Body of pancreas (tissue), 4 donors: ENCODE measurements at regions not wholly inside any gene's neighbourhood (a gene's known extent, or its start where the extent isn't known, plus 50 kb on each side); places are given as distances from the start of the nearest gene placed in this dataset.

Source experiments
- ATAC-seq: fragments of 150-250 bp; one replicate; pipeline ENCODE4 v1.9.1; 2016
- DNase-seq, 4 donors: peaks; one replicate each; pipeline ENCODE4 v3.0.0-alpha.2; 2019
- H3K27ac ChIP-seq, 4 donors: fragments of 200-600 bp; sonication (generic); 1 replicate in 3 of 4; 2 replicates in 1 of 4; pipeline versions ENCODE4 v1.5.1 to v1.6.1; 2016 to 2019; ENCODE audit warnings: mild to moderate bottlenecking in 1 of 4, mixed read lengths in 1 of 4, moderate library complexity in 1 of 4
- H3K27me3 ChIP-seq, 2 donors: fragments of 200-600 bp; sonication (generic); one replicate each; pipeline ENCODE4 v1.6.0; 2016; ENCODE audit warnings: mild to moderate bottlenecking in 1 of 2
- H3K36me3 ChIP-seq, 2 donors: fragments of 200-600 bp; sonication (generic); replicated peaks in 1 of 2; 2 replicates each; pipeline ENCODE4 v1.5.1; 2016; ENCODE audit warnings: low read depth in 2 of 2; ENCODE audit not compliant: insufficient read depth in 1 of 2
- H3K4me1 ChIP-seq: fragments of 200-600 bp; sonication (generic); one replicate; pipeline ENCODE4 v1.6.0; 2016
- H3K4me3 ChIP-seq, 2 donors: fragments of 200-600 bp; sonication (generic); 1 replicate in 1 of 2; 2 replicates in 1 of 2; pipeline ENCODE4 v1.5.1; 2016 to 2019
- H3K9me3 ChIP-seq, 3 donors: fragments of 200-600 bp; sonication (generic); 1 replicate in 2 of 3; 2 replicates in 1 of 3; pipeline ENCODE4 v1.5.1; 2016
- CTCF ChIP-seq, 7 experiments: fragments of 450-650 bp in 4 of 7; fragments of 200-600 bp in 3 of 7; sonication (generic) in 3 of 7; IDR thresholded peaks; one replicate each; pipeline ENCODE4 v1.5.1; 2016 to 2019; ENCODE audit warnings: antibody characterized with exemption in 7 of 7
- POLR2A ChIP-seq, 3 donors: fragments of 450-650 bp; IDR thresholded peaks; one replicate each; pipeline ENCODE4 v1.6.1; 2016; ENCODE audit warnings: antibody characterized with exemption in 3 of 3, mild to moderate bottlenecking in 2 of 3
- WGBS, 2 donors: methylation state at CpG; one replicate each; pipeline ENCODE4 v1.1.5; 2017; 5-methylcytosine and 5-hydroxymethylcytosine counted together
- intact Hi-C: fragments of 100-400 bp; cut with DNase I; formaldehyde crosslinking; loops from one replicate; pipeline ENCODE4 v1.15.1; 2023

- TF ChIP-seq CTCF (IDR thresholded peaks at IDR 0.05), result no peak
- TF ChIP-seq POLR2A (IDR thresholded peaks at IDR 0.05), result no peak
- H3K36me3 ChIP-seq, result no peaks in the 10 kb centered on the region
- no peak for ATAC-seq
- H3K4me1 ChIP-seq, result no peaks in the 10 kb centered on the region
- H3K27ac ChIP-seq, result no peak overlapping the region
- no peaks in the 10 kb centered on the region for H3K9me3 ChIP-seq
- DNase-seq, result no peak
- no peak overlapping the region for H3K4me3 ChIP-seq
- no peaks in the 10 kb centered on the region for H3K27me3 ChIP-seq
- intact Hi-C loops, result no loop called here
Measured at GRCh38 chr15:54810496-54810895, 386.2 kb downstream of the RSL24D1 start.

GRCh38 chr15:54810031-54810430, 386.7 kb downstream of the RSL24D1 start:
- Histone ChIP-seq H3K27me3 (no peaks in the 10 kb centered on the region), H3K36me3 (no peaks in the 10 kb centered on the region), H3K9me3 (no peaks in the 10 kb centered on the region), H3K4me1 (no peaks in the 10 kb centered on the region), H3K27ac (no peak overlapping the region), H3K4me3 (no peak overlapping the region)
- DNase-seq (no peak), ATAC-seq (no peak)
- no peak for TF ChIP-seq CTCF (IDR thresholded peaks at IDR 0.05)
- TF ChIP-seq POLR2A (IDR thresholded peaks at IDR 0.05), result no peak
- 64 to 75% methylated on average over 2 of the region's 2 CpGs for whole genome bisulfite sequencing, 2 donors
- intact Hi-C loops, result no loop called here

- intact Hi-C loops, result no loop called here
- no peaks in the 10 kb centered on the region for H3K9me3 ChIP-seq
- no peak overlapping the region for H3K27ac ChIP-seq
- no peak for TF ChIP-seq POLR2A (IDR thresholded peaks at IDR 0.05)
- TF ChIP-seq CTCF (IDR thresholded peaks at IDR 0.05), result no peak
- 78 to 85% methylated on average over 3 of the region's 3 CpGs for WGBS, 2 donors
- no peaks in the 10 kb centered on the region for H3K36me3 ChIP-seq
- ATAC-seq (no peak), DNase-seq (no peak)
- no peak overlapping the region for H3K4me3 ChIP-seq
- no peaks in the 10 kb centered on the region for H3K4me1 ChIP-seq
- H3K27me3 ChIP-seq, result no peaks in the 10 kb centered on the region
Measured at GRCh38 chr15:54808321-54808720, 388.4 kb downstream of the RSL24D1 start.

- Histone ChIP-seq H3K9me3 (no peaks in the 10 kb centered on the region), H3K36me3 (no peaks in the 10 kb centered on the region), H3K27ac (no peak overlapping the region), H3K4me3 (no peak overlapping the region), H3K27me3 (no peaks in the 10 kb centered on the region), H3K4me1 (no peaks in the 10 kb centered on the region)
- ATAC-seq (no peak), DNase-seq (no peak)
- 49 to 65% methylated on average over 1 of the region's 1 CpG for WGBS, 2 donors
- TF ChIP-seq CTCF (IDR thresholded peaks at IDR 0.05), result no peak
- TF ChIP-seq POLR2A (IDR thresholded peaks at IDR 0.05), result no peak
- intact Hi-C loops, result no loop called here
Measured at GRCh38 chr15:54803987-54804386, 392.8 kb downstream of the RSL24D1 start.

GRCh38 chr15:54803134-54803808, 393.5 kb downstream of the RSL24D1 start:
- Histone ChIP-seq H3K36me3 (no peaks in the 10 kb centered on the region), H3K4me1 (no peaks in the 10 kb centered on the region), H3K9me3 (no peaks in the 10 kb centered on the region), H3K27me3 (no peaks in the 10 kb centered on the region), H3K4me3 (no peak overlapping the region), H3K27ac (no peak overlapping the region)
- WGBS, 2 donors, result 54 to 66% methylated on average over 4 of the region's 4 CpGs
- DNase-seq, result no peak
- ATAC-seq, result no peak
- TF ChIP-seq CTCF (IDR thresholded peaks at IDR 0.05) (no peak), POLR2A (IDR thresholded peaks at IDR 0.05) (no peak)
- intact Hi-C loops, result no loop called here
